Motor neuron (in vitro differentiated cells): ENCODE measurements at regions not wholly inside any gene's neighbourhood (a gene's known extent, or its start where the extent isn't known, plus 50 kb on each side); places are given as distances from the start of the nearest gene placed in this dataset.
A peak's percentile ranks its signal among the peaks of the same experiment; 100 is the strongest.

Source experiments
- ATAC-seq, 8 experiments: fragments of 200-7000 bp; cut with Tn5 transposase; replicated peaks in 6 of 8; 2 replicates each; pipeline ENCODE4 v1.8.0; 2021; ENCODE audit warnings: mild to moderate bottlenecking in 8 of 8, moderate library complexity in 8 of 8
- H3K27ac ChIP-seq, 2 donors: fragments of 250-450 bp; sonication (Bioruptor Pico); 2 replicates each; pipeline ENCODE4 v1.9.0; 2021; ENCODE audit warnings: antibody characterized with exemption in 2 of 2, mild to moderate bottlenecking in 2 of 2, moderate library complexity in 1 of 2
- H3K4me1 ChIP-seq, 2 donors: fragments of 250-450 bp; sonication (Bioruptor Pico); replicated peaks in 1 of 2; 2 replicates each; pipeline ENCODE4 v1.6.1; 2021; ENCODE audit warnings: antibody characterized with exemption in 2 of 2, mild to moderate bottlenecking in 2 of 2, moderate library complexity in 1 of 2
- H3K4me3 ChIP-seq, 5 donors: fragments of 250-450 bp; sonication (Bioruptor Pico); 2 replicates each; pipeline ENCODE4 v1.9.0; 2021; ENCODE audit warnings: antibody characterized with exemption in 5 of 5, mild to moderate bottlenecking in 5 of 5, moderate library complexity in 4 of 5
- WGBS, 10 experiments: fragments of 450-650 bp; shearing (Covaris generic); methylation state at CpG; one replicate each; pipeline ENCODE4 v1.0.0; 2022; 5-methylcytosine and 5-hydroxymethylcytosine counted together
- in situ Hi-C, 9 experiments: fragments of 400-800 bp; cut with MboI; loops; one replicate each; pipeline ENCODE4 v1.15.0; 2021; ENCODE audit warnings: low sequenced_read_pairs in 9 of 9, low pct_unique_long_range_greater_than_20kb in 2 of 9; ENCODE audit not compliant: unreplicated experiment in 9 of 9

- Histone ChIP-seq H3K4me1 (peaks cover 26 to 28% of the 10 kb centered on the region in 2 donors), H3K4me3 (no peak overlapping the region), H3K27ac (no peak overlapping the region)
- no peak for ATAC-seq
- WGBS, 10 experiments: 60 to 100% (median 77%) methylated on average over 1 to 5 of the region's 5 CpGs; no CpG with 5 or more reads in 4 of the 10 experiments
- in situ Hi-C loops: loop anchor here in 3 of 9 experiments (25.0 kb wide), 2 partner anchors 125 to 400 kb away; partner anchors contain the start of gene ZNF536 (in 1 of the 3)
Measured at GRCh38 chr19:30237140-30237539, 135.0 kb upstream of the ZNF536 start.

GRCh38 chr19:30240904-30241695 lies 131.1 kb upstream of the ZNF536 start:
- ATAC-seq: no peak
- 74 to 100% (median 90%) methylated on average over 2 to 7 of the region's 9 CpGs; no CpG with 5 or more reads in 1 of the 10 experiments for WGBS, 10 experiments
- in situ Hi-C loops: loop anchor here in 3 of 9 experiments (25.0 kb wide), 2 partner anchors 121 to 396 kb away; partner anchors contain the start of gene ZNF536 (in 1 of the 3)
- Histone ChIP-seq H3K4me1 (peaks cover 14 to 18% of the 10 kb centered on the region in 2 donors), H3K4me3 (no peak overlapping the region), H3K27ac (no peak overlapping the region)

GRCh38 chr19:30244533-30244932 lies 127.7 kb upstream of the ZNF536 start:
- Histone ChIP-seq H3K27ac (no peak overlapping the region), H3K4me1 (peaks cover 12 to 13% of the 10 kb centered on the region in 2 donors), H3K4me3 (no peak overlapping the region)
- WGBS, 10 experiments: 14 to 100% (median 76%) methylated on average over 1 to 4 of the region's 4 CpGs
- no peak for ATAC-seq
- in situ Hi-C loops: loop anchor here in 3 of 9 experiments (25.0 kb wide), 2 partner anchors 118 to 393 kb away; partner anchors contain the start of gene ZNF536 (in 1 of the 3)

- no peak overlapping the region for H3K27ac ChIP-seq
- peak in 1 of 8 experiments; percentile 30 for ATAC-seq
- in situ Hi-C loops: loop anchor here in 3 of 9 experiments (25.0 kb wide), 2 partner anchors 117 to 392 kb away; partner anchors contain the start of gene ZNF536 (in 1 of the 3)
- H3K4me1 ChIP-seq: peaks cover 12 to 13% of the 10 kb centered on the region in 2 donors
- no peak overlapping the region for H3K4me3 ChIP-seq
- 60 to 91% (median 79%) methylated on average over 3 to 11 of the region's 17 CpGs; no CpG with 5 or more reads in 1 of the 10 experiments for WGBS, 10 experiments
Measured at GRCh38 chr19:30245401-30246039, 126.7 kb upstream of the ZNF536 start.

GRCh38 chr19:30249911-30250310 lies 122.3 kb upstream of the ZNF536 start:
- in situ Hi-C loops: loop anchor here in 3 of 9 experiments (25.0 kb wide), 2 partner anchors 112 to 387 kb away; partner anchors contain the start of gene ZNF536 (in 1 of the 3)
- no peak overlapping the region for H3K4me3 ChIP-seq
- no peak overlapping the region for H3K27ac ChIP-seq
- WGBS, 10 experiments: 27 to 100% (median 77%) methylated on average over 2 to 3 of the region's 4 CpGs; no CpG with 5 or more reads in 2 of the 10 experiments
- peaks cover 27% of the 10 kb centered on the region in 2 donors for H3K4me1 ChIP-seq
- ATAC-seq: no peak

GRCh38 chr19:30252214-30252613 lies 120.0 kb upstream of the ZNF536 start:
- H3K27ac ChIP-seq: no peak overlapping the region
- in situ Hi-C loops: no loop called here
- H3K4me3 ChIP-seq: no peak overlapping the region
- 53 to 100% (median 94%) methylated on average over 1 to 3 of the region's 5 CpGs; no CpG with 5 or more reads in 2 of the 10 experiments for WGBS, 10 experiments
- peaks cover 41 to 45% of the 10 kb centered on the region in 2 donors for H3K4me1 ChIP-seq
- no peak for ATAC-seq

GRCh38 chr19:30253581-30253996 lies 118.6 kb upstream of the ZNF536 start:
- ATAC-seq: peak; percentile 27 to 85 (median 77)
- Histone ChIP-seq H3K27ac (no peak overlapping the region), H3K4me3 (no peak overlapping the region), H3K4me1 (peaks cover 51 to 57% of the 10 kb centered on the region in 2 donors)
- WGBS, 10 experiments: 0 to 67% (median 10%) methylated on average over 2 to 5 of the region's 15 CpGs; no CpG with 5 or more reads in 7 of the 10 experiments
- in situ Hi-C loops: no loop called here

GRCh38 chr19:30254158-30254557 lies 118.0 kb upstream of the ZNF536 start:
- in situ Hi-C loops: no loop called here
- peaks cover 51 to 57% of the 10 kb centered on the region in 2 donors for H3K4me1 ChIP-seq
- no peak overlapping the region for H3K27ac ChIP-seq
- no peak overlapping the region for H3K4me3 ChIP-seq
- ATAC-seq: peak in 2 of 8 experiments; percentile 16 to 17
- 8 to 100% (median 45%) methylated on average over 1 to 5 of the region's 5 CpGs; no CpG with 5 or more reads in 1 of the 10 experiments for WGBS, 10 experiments

- Histone ChIP-seq H3K27ac (no peak overlapping the region), H3K4me3 (no peak overlapping the region), H3K4me1 (peaks cover 51 to 57% of the 10 kb centered on the region in 2 donors)
- in situ Hi-C loops: no loop called here
- WGBS, 10 experiments: 13 to 100% (median 81%) methylated on average over 1 to 5 of the region's 5 CpGs; no CpG with 5 or more reads in 2 of the 10 experiments
- no peak for ATAC-seq
Measured at GRCh38 chr19:30254789-30255188, 117.4 kb upstream of the ZNF536 start.

- in situ Hi-C loops: no loop called here
- peak in 6 of 8 experiments; percentile 31 to 86 (median 80) for ATAC-seq
Measured at GRCh38 chr19:30255791-30256495, 116.2 kb upstream of the ZNF536 start.

GRCh38 chr19:30256496-30256850 lies 115.7 kb upstream of the ZNF536 start:
- Histone ChIP-seq H3K27ac (peak overlapping the region in 1 of 2 donors; percentile 46), H3K4me1 (peaks cover 51 to 57% of the 10 kb centered on the region in 2 donors), H3K4me3 (peak overlapping the region in 3 of 5 donors; percentile 2 to 12 (median 7))
- in situ Hi-C loops: no loop called here
- ATAC-seq: peak in 6 of 8 experiments; percentile 15 to 47 (median 42)
- WGBS, 10 experiments: 0 to 80% (median 14%) methylated on average over 1 to 6 of the region's 7 CpGs

More at GRCh38 chr19:30255791-30256495, 116.2 kb upstream of the ZNF536 start:
- peak overlapping the region in 3 of 5 donors; percentile 7 to 12 (median 11) for H3K4me3 ChIP-seq
- H3K27ac ChIP-seq: peak overlapping the region in 1 of 2 donors; percentile 65
- peaks cover 51 to 57% of the 10 kb centered on the region in 2 donors for H3K4me1 ChIP-seq
- 0 to 45% (median 20%) methylated on average over 4 to 12 of the region's 15 CpGs for WGBS, 10 experiments

- peak overlapping the region; percentile 38 to 75 for H3K27ac ChIP-seq
- ATAC-seq: peak; percentile 68 to 90 (median 84)
- WGBS, 10 experiments: 0 to 63% (median 20%) methylated on average over 1 to 5 of the region's 6 CpGs; no CpG with 5 or more reads in 3 of the 10 experiments
- H3K4me1 ChIP-seq: peaks cover 45 to 48% of the 10 kb centered on the region in 2 donors
- peak overlapping the region in 2 of 5 donors; percentile 1 to 3 for H3K4me3 ChIP-seq
- in situ Hi-C loops: no loop called here
Measured at GRCh38 chr19:30263830-30264381, 108.3 kb upstream of the ZNF536 start.
